CD14-positive monocyte (primary cell): ENCODE measurements at regions not wholly inside any gene's neighbourhood (a gene's known extent, or its start where the extent isn't known, plus 50 kb on each side); places are given as distances from the start of the nearest gene placed in this dataset.

Experiments used
- DNase-seq, 3 donors: peaks; one replicate each; pipeline ENCODE4 v3.0.0-alpha.2; 2011 to 2022
- H2AFZ ChIP-seq: 2 replicates; pipeline ENCODE4 v1.6.0; 2012; ENCODE audit warnings: mild to moderate bottlenecking, low read depth, low read length, inconsistent platforms; ENCODE audit not compliant: insufficient read depth, poor library complexity, severe bottlenecking
- H3K27ac ChIP-seq, 2 donors: 1 replicate in 1 of 2; 2 replicates in 1 of 2; pipeline ENCODE4 v1.5.1; 2012 to 2013; ENCODE audit warnings: low read length in 2 of 2, control low read depth in 1 of 2, inconsistent platforms in 1 of 2, low read depth in 1 of 2, mild to moderate bottlenecking in 1 of 2
- H3K27me3 ChIP-seq, 2 donors: one replicate each; pipeline versions ENCODE4 v1.6.0 to v1.6.1; 2011 to 2013; ENCODE audit warnings: low read length in 2 of 2; ENCODE audit not compliant: control insufficient read depth in 2 of 2, insufficient read depth in 2 of 2
- H3K36me3 ChIP-seq, 2 donors: replicated peaks in 1 of 2; 1 replicate in 1 of 2; 2 replicates in 1 of 2; pipeline versions ENCODE4 v1.5.1 to v1.6.1; 2012 to 2013; ENCODE audit warnings: low read length in 2 of 2, control low read depth in 1 of 2, inconsistent platforms in 1 of 2, mild to moderate bottlenecking in 1 of 2; ENCODE audit not compliant: insufficient read depth in 2 of 2, control insufficient read depth in 1 of 2
- H3K4me1 ChIP-seq, 2 donors: 1 replicate in 1 of 2; 2 replicates in 1 of 2; pipeline versions ENCODE4 v1.5.1 to v1.6.1; 2012 to 2013; ENCODE audit warnings: low read length in 2 of 2, control low read depth in 1 of 2, inconsistent platforms in 1 of 2, mild to moderate bottlenecking in 1 of 2, moderate library complexity in 1 of 2; ENCODE audit not compliant: insufficient read depth in 2 of 2, control insufficient read depth in 1 of 2
- H3K4me2 ChIP-seq: replicated peaks from 2 replicates; pipeline ENCODE3; 2012; ENCODE audit warnings: low read length, moderate library complexity, mild to moderate bottlenecking; ENCODE audit not compliant: poor library complexity, severe bottlenecking; ENCODE audit errors: extremely low read depth
- H3K4me3 ChIP-seq, 3 experiments: fragments of 200-600 bp in 1 of 3; sonication (generic) in 1 of 3; replicated peaks in 1 of 3; 1 replicate in 2 of 3; 2 replicates in 1 of 3; pipeline ENCODE4 v1.5.1; 2011 to 2013; ENCODE audit warnings: low read length in 3 of 3, mild to moderate bottlenecking in 3 of 3, control low read depth in 2 of 3, low read depth in 2 of 3, inconsistent platforms in 1 of 3, moderate library complexity in 1 of 3
- H3K79me2 ChIP-seq: 2 replicates; pipeline ENCODE4 v1.6.0; 2012; ENCODE audit warnings: mild to moderate bottlenecking, control low read depth, inconsistent platforms, low read length, moderate library complexity; ENCODE audit not compliant: insufficient read depth
- H3K9ac ChIP-seq: 2 replicates; pipeline ENCODE4 v1.6.0; 2017; ENCODE audit warnings: low read length, mild to moderate bottlenecking; ENCODE audit not compliant: insufficient read depth, poor library complexity, severe bottlenecking
- H3K9me3 ChIP-seq, 2 donors: replicated peaks in 1 of 2; 1 replicate in 1 of 2; 2 replicates in 1 of 2; pipeline versions ENCODE4 v1.5.1 to v1.6.1; 2012 to 2013; ENCODE audit warnings: low read length in 2 of 2, control low read depth in 1 of 2; ENCODE audit not compliant: control insufficient read depth in 1 of 2, insufficient read depth in 1 of 2
- H4K20me1 ChIP-seq: 2 replicates; pipeline ENCODE4 v1.6.0; 2012; ENCODE audit warnings: mild to moderate bottlenecking, low read length, control low read depth, moderate library complexity; ENCODE audit not compliant: insufficient read depth
- H3K27ac Mint-ChIP-seq, 7 donors: one replicate each; pipeline ENCODE4 v1.8.0; 2020; ENCODE audit warnings: mild to moderate bottlenecking in 7 of 7, mixed read lengths in 7 of 7, moderate library complexity in 6 of 7, inconsistent platforms in 2 of 7
- H3K27me3 Mint-ChIP-seq, 3 donors: one replicate each; pipeline ENCODE4 v1.8.0; 2021 to 2022; ENCODE audit warnings: low read depth in 3 of 3, mild to moderate bottlenecking in 3 of 3, mixed read lengths in 3 of 3, moderate library complexity in 3 of 3, inconsistent platforms in 1 of 3
- H3K36me3 Mint-ChIP-seq, 2 donors: one replicate each; pipeline ENCODE4 v1.8.0; 2020; ENCODE audit warnings: mixed read lengths in 2 of 2, inconsistent platforms in 1 of 2, mild to moderate bottlenecking in 1 of 2
- H3K4me1 Mint-ChIP-seq: one replicate; pipeline ENCODE4 v1.8.0; 2020; ENCODE audit warnings: mild to moderate bottlenecking, mixed read lengths
- H3K4me3 Mint-ChIP-seq, 2 donors: one replicate each; pipeline ENCODE4 v1.8.0; 2020; ENCODE audit warnings: mild to moderate bottlenecking in 2 of 2, mixed read lengths in 2 of 2, moderate library complexity in 1 of 2
- H3K9me3 Mint-ChIP-seq, 7 donors: one replicate each; pipeline ENCODE4 v1.8.0; 2020 to 2022; ENCODE audit warnings: mixed read lengths in 7 of 7, mild to moderate bottlenecking in 6 of 7, moderate library complexity in 6 of 7, inconsistent platforms in 2 of 7
- WGBS: methylation state at CpG from one replicate; pipeline ENCODE4 v1.1.5; 2013; ENCODE audit warnings: missing lambda C conversion rate; ENCODE audit not compliant: insufficient coverage; 5-methylcytosine and 5-hydroxymethylcytosine counted together
- intact Hi-C, 2 donors: fragments of 100-400 bp; cut with micrococcal nuclease; formaldehyde crosslinking; loops; one replicate each; pipeline versions ENCODE4 v1.15.0 to v1.15.1; 2023
- TF ChIP-seq, protein P1 (sequence below): fragments of 200-600 bp; IDR thresholded peaks from one replicate; pipeline ENCODE4 v1.8.0; 2022; ENCODE audit warnings: antibody characterized with exemption, mild to moderate bottlenecking

DNA sequence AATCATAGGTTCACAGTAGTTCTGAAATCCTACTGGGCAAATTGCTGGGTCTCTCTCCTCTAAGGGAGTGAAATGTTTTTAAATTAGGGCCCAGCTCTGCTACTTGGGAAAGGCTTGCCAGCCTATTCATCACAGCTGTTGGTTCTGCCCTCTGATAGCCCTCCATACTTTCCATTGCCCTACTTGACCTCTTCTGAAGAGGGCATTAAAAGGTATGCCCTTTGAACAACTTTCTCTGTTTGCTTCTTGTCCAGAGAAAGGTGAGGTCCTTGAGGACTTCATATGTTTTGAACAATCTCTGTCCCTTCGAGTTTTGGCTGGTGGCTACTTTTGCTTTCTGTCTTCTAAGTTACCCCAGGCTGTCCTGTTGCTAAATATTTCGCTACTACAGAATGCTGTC, 62.3 kb upstream of the JAK2 start:
- H3K9me3 Mint-ChIP-seq = peaks cover 15 to 22% (median 21%) of the 10 kb centered on the region in 7 donors
- H3K4me1 Mint-ChIP-seq = peaks cover 27% of the 10 kb centered on the region
- no peaks in the 10 kb centered on the region for H4K20me1 ChIP-seq
- peaks cover 7 to 17% of the 10 kb centered on the region in 2 donors for H3K9me3 ChIP-seq
- intact Hi-C loops = loop anchor here in 1 of 2 donors (10.0 kb wide), 1 partner anchor 168 kb away; no protein-coding TSS in a partner anchor
- peaks cover 0 to 10% of the 10 kb centered on the region in 2 donors for H3K4me1 ChIP-seq
- no peak overlapping the region for H3K4me3 Mint-ChIP-seq
- no peaks in the 10 kb centered on the region for H3K27me3 ChIP-seq
- no peak overlapping the region for H2AFZ ChIP-seq
- H3K27me3 Mint-ChIP-seq = peaks cover 0 to 3% (median 0%) of the 10 kb centered on the region in 3 donors
- no peaks in the 10 kb centered on the region for H3K79me2 ChIP-seq
- no peak for DNase-seq
- no peak overlapping the region for H3K9ac ChIP-seq
- no peak overlapping the region for H3K4me3 ChIP-seq
- no peaks in the 10 kb centered on the region for H3K36me3 ChIP-seq
- TF ChIP-seq, protein P1, sequence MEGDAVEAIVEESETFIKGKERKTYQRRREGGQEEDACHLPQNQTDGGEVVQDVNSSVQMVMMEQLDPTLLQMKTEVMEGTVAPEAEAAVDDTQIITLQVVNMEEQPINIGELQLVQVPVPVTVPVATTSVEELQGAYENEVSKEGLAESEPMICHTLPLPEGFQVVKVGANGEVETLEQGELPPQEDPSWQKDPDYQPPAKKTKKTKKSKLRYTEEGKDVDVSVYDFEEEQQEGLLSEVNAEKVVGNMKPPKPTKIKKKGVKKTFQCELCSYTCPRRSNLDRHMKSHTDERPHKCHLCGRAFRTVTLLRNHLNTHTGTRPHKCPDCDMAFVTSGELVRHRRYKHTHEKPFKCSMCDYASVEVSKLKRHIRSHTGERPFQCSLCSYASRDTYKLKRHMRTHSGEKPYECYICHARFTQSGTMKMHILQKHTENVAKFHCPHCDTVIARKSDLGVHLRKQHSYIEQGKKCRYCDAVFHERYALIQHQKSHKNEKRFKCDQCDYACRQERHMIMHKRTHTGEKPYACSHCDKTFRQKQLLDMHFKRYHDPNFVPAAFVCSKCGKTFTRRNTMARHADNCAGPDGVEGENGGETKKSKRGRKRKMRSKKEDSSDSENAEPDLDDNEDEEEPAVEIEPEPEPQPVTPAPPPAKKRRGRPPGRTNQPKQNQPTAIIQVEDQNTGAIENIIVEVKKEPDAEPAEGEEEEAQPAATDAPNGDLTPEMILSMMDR = no peak
- H3K4me2 ChIP-seq = no peak overlapping the region
- H3K36me3 Mint-ChIP-seq = peaks cover 2 to 3% of the 10 kb centered on the region in 2 donors
- no peak overlapping the region for H3K27ac ChIP-seq
- no peak overlapping the region for H3K27ac Mint-ChIP-seq
- 80% methylated on average over 2 of the region's 2 CpGs for WGBS

DNA sequence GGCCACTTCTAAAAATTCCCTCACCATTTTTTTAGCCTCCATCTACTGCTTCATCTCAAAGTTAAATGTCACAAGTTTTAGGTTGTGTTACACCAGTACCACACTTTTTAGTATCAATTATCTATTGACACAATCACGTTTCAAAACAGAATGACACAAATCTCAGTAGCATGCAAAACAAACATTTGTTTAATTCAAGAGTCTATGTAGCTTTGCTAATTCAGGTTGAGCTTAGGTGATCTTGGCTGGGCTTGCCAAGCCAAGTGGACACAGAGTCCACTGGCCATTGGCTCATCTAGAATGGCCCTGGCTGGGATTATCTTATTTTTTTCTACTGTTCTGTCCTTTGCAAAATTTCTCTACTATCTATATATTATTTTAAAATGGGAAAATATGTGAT, 61.9 kb upstream of the JAK2 start:
- TF ChIP-seq, protein P1 = no peak
- Mint-ChIP-seq H3K36me3 (peaks cover 2 to 3% of the 10 kb centered on the region in 2 donors), H3K9me3 (peaks cover 15 to 22% (median 20%) of the 10 kb centered on the region in 7 donors), H3K27me3 (no peaks in the 10 kb centered on the region), H3K27ac (no peak overlapping the region), H3K4me3 (no peak overlapping the region), H3K4me1 (peaks cover 27% of the 10 kb centered on the region)
- Histone ChIP-seq H3K4me3 (no peak overlapping the region), H3K79me2 (no peaks in the 10 kb centered on the region), H3K27me3 (no peaks in the 10 kb centered on the region), H2AFZ (no peak overlapping the region), H3K9me3 (peaks cover 7 to 17% of the 10 kb centered on the region in 2 donors), H4K20me1 (no peaks in the 10 kb centered on the region), H3K4me2 (no peak overlapping the region), H3K27ac (no peak overlapping the region), H3K9ac (no peak overlapping the region), H3K36me3 (no peaks in the 10 kb centered on the region), H3K4me1 (peaks cover 0 to 10% of the 10 kb centered on the region in 2 donors)
- intact Hi-C loops = loop anchor here in 1 of 2 donors (10.0 kb wide), 1 partner anchor 168 kb away; no protein-coding TSS in a partner anchor
- WGBS = no CpG with 5 or more reads among the region's 1 CpG
- no peak for DNase-seq
